ENCODE measurements at regions not wholly inside any gene's neighbourhood (a gene's known extent, or its start where the extent isn't known, plus 50 kb on each side); places are given as distances from the start of the nearest gene placed in this dataset.

DNA sequence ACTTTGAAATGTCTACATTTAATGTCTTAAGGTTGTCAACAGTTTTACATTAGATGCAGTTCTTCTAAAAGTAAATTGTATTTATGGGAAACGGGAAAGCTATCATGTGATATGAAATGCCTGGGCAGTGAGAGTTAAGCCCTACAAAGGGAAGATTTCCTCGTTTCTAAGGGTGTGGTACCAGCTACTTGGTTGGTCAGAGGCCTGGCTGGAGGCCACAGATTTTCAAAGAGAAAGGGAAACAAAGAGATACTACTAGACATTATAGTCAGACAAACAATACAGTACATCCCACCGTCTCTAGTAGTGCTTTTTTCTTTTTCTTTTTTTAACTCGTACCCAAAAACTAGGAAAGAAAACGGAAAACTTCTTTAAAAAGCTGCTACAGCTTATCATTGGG lies 467.8 kb downstream of the PCDH7 start:
- 83% methylated on average over 2 of the region's 5 CpGs for WGBS (ENCODE audit: insufficient coverage)
- Histone ChIP-seq H3K9me3 (replicated peaks in 1 of 2; ENCODE audit: control insufficient read depth in 1 of 2, insufficient read depth in 1 of 2, low read length in 2 of 2) (peaks cover 0 to 10% of the 10 kb centered on the region in 2 donors), H3K79me2 (ENCODE audit: insufficient read depth, low read length) (no peaks in the 10 kb centered on the region), H3K4me2 (replicated peaks; ENCODE audit: extremely low read depth, low read length, poor library complexity, severe bottlenecking) (no peak overlapping the region), H2AFZ (ENCODE audit: insufficient read depth, low read depth, low read length, poor library complexity, severe bottlenecking) (no peak overlapping the region), H3K27ac (ENCODE audit: low read depth in 1 of 2, low read length in 2 of 2) (no peak overlapping the region), H3K9ac (ENCODE audit: insufficient read depth, low read length, poor library complexity, severe bottlenecking) (no peak overlapping the region), H3K4me3 (replicated peaks in 1 of 3; ENCODE audit: low read depth in 2 of 3, low read length in 3 of 3) (no peak overlapping the region), H4K20me1 (ENCODE audit: insufficient read depth, low read length) (no peaks in the 10 kb centered on the region), H3K4me1 (ENCODE audit: control insufficient read depth in 1 of 2, insufficient read depth in 2 of 2, low read length in 2 of 2) (no peaks in the 10 kb centered on the region), H3K36me3 (replicated peaks in 1 of 2; ENCODE audit: control insufficient read depth in 1 of 2, insufficient read depth in 2 of 2, low read length in 2 of 2) (no peaks in the 10 kb centered on the region), H3K27me3 (ENCODE audit: control insufficient read depth in 2 of 2, insufficient read depth in 2 of 2, low read length in 2 of 2) (no peaks in the 10 kb centered on the region)
- DNase-seq, result no peak
- Mint-ChIP-seq H3K9me3 (peaks cover 0 to 17% (median 2%) of the 10 kb centered on the region in 7 donors), H3K4me1 (no peaks in the 10 kb centered on the region), H3K4me3 (no peak overlapping the region), H3K36me3 (no peaks in the 10 kb centered on the region), H3K27ac (no peak overlapping the region), H3K27me3 (ENCODE audit: low read depth in 3 of 3) (peaks cover 0 to 4% (median 0%) of the 10 kb centered on the region in 3 donors)
- TF ChIP-seq, protein P1, sequence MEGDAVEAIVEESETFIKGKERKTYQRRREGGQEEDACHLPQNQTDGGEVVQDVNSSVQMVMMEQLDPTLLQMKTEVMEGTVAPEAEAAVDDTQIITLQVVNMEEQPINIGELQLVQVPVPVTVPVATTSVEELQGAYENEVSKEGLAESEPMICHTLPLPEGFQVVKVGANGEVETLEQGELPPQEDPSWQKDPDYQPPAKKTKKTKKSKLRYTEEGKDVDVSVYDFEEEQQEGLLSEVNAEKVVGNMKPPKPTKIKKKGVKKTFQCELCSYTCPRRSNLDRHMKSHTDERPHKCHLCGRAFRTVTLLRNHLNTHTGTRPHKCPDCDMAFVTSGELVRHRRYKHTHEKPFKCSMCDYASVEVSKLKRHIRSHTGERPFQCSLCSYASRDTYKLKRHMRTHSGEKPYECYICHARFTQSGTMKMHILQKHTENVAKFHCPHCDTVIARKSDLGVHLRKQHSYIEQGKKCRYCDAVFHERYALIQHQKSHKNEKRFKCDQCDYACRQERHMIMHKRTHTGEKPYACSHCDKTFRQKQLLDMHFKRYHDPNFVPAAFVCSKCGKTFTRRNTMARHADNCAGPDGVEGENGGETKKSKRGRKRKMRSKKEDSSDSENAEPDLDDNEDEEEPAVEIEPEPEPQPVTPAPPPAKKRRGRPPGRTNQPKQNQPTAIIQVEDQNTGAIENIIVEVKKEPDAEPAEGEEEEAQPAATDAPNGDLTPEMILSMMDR (IDR thresholded peaks at IDR 0.05), result no peak
- intact Hi-C loops (cut with micrococcal nuclease), result no loop called here

DNA sequence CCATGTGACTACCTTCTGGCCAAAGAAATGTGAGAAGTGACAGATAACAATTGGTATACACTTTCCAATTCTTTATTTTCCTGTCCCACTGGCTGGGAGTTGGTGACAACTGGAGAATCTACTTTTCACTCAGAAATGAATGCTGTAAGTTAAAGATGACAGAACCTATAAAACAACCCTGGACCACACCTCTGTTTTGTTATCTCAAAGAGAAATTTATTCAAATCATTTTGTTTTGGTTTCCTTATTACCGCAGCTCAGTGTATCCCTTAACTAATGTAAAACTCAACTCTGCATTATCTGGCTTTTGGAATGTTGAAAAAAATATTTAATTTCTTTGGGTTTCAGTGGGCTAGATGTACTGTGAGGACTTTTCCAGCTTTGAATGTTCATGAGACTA lies 469.8 kb downstream of the PCDH7 start:
- no CpG with 5 or more reads among the region's 1 CpG for WGBS (ENCODE audit: insufficient coverage)
- intact Hi-C loops (cut with micrococcal nuclease), result no loop called here

More for the DNA sequence above, 469.8 kb downstream of the PCDH7 start:
- Mint-ChIP-seq H3K9me3 (peaks cover 0 to 9% (median 2%) of the 10 kb centered on the region in 7 donors), H3K4me1 (no peaks in the 10 kb centered on the region), H3K27ac (no peak overlapping the region), H3K36me3 (no peaks in the 10 kb centered on the region), H3K27me3 (ENCODE audit: low read depth in 3 of 3) (peaks cover 0 to 2% (median 0%) of the 10 kb centered on the region in 3 donors), H3K4me3 (no peak overlapping the region)
- TF ChIP-seq, protein P1 (IDR thresholded peaks at IDR 0.05), result no peak
- Histone ChIP-seq H3K9ac (ENCODE audit: insufficient read depth, low read length, poor library complexity, severe bottlenecking) (no peak overlapping the region), H3K4me1 (ENCODE audit: control insufficient read depth in 1 of 2, insufficient read depth in 2 of 2, low read length in 2 of 2) (no peaks in the 10 kb centered on the region), H3K4me3 (replicated peaks in 1 of 3; ENCODE audit: low read depth in 2 of 3, low read length in 3 of 3) (no peak overlapping the region), H4K20me1 (ENCODE audit: insufficient read depth, low read length) (no peaks in the 10 kb centered on the region), H3K4me2 (replicated peaks; ENCODE audit: extremely low read depth, low read length, poor library complexity, severe bottlenecking) (no peak overlapping the region), H3K79me2 (ENCODE audit: insufficient read depth, low read length) (no peaks in the 10 kb centered on the region), H3K36me3 (replicated peaks in 1 of 2; ENCODE audit: control insufficient read depth in 1 of 2, insufficient read depth in 2 of 2, low read length in 2 of 2) (no peaks in the 10 kb centered on the region), H3K27ac (ENCODE audit: low read depth in 1 of 2, low read length in 2 of 2) (no peak overlapping the region), H2AFZ (ENCODE audit: insufficient read depth, low read depth, low read length, poor library complexity, severe bottlenecking) (no peak overlapping the region), H3K27me3 (ENCODE audit: control insufficient read depth in 2 of 2, insufficient read depth in 2 of 2, low read length in 2 of 2) (no peaks in the 10 kb centered on the region), H3K9me3 (replicated peaks in 1 of 2; ENCODE audit: control insufficient read depth in 1 of 2, insufficient read depth in 1 of 2, low read length in 2 of 2) (peaks cover 0 to 5% of the 10 kb centered on the region in 2 donors)
- no peak for DNase-seq
